AG20443 (cell line): ENCODE measurements at regions not wholly inside any gene's neighbourhood (a gene's known extent, or its start where the extent isn't known, plus 50 kb on each side); places are given as distances from the start of the nearest gene placed in this dataset.
"Not testable (repeated sequence)": the region's sequence is repeated elsewhere in the genome, so short reads cannot be mapped to it uniquely, and the experiment has no call there.

ENCODE experiments used
- DNase-seq: peaks from one replicate; pipeline ENCODE4 v3.0.0; 2012; ENCODE audit warnings: low spot score, mixed read lengths

DNA sequence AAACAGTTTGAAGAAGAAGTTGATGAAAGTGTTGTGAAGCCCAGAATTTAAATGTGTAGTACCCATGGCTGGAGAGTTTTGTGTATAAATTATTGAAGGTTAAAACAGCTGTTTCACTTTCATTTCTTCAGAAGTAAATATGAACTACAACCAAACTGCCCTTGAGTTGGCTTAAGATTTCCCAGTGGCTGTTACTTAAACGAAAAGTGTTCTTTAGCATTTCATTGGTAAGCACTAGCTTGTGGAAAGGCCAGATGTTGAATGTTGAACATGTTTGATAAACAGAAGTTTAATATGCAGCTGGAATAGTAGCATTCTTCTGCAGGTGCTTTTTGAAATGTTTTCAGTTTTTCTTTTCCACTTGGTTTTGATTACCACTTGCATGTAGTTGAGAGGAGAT, 83.2 kb upstream of the TNRC6B start:
- DNase-seq, result no peak

DNA sequence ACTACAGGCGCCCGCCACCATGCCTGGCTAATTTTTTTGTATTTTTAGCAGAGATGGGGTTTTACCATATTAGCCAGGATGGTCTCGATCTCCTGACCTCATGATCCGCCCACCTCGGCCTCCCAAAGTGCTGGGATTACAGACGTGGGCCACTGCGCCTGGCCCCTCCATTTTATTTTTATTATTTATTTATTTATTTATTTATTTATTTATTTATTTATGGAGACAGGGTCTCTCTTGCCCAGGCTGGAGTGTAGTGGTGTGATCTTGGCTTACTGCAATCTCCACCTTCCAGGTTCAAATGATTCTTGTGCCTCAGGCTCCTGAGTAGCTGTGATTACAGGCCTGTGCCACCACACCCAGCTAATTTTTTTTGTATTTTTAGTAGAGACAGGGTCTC, 77.8 kb upstream of the TNRC6B start:
- not testable (repeated sequence) for DNase-seq

DNA sequence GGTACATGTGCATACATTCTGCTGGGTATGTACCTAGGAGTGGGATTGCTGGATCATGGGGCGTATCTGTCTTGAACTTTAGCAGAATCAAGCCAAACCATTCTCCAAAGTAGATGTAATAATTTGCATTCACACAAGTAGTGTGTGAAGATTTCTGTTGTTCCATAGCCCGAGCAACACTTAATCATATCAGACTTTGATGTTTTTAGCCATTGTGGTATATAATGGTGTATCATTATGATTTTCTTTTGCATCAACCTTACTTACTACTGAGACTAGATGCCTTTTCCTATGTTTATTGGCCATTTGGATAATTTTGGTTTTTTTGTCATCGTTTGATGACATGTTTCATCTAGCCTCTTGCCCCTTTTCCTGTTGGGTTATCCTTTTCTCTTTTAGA, 72.0 kb upstream of the TNRC6B start:
- no peak for DNase-seq

DNA sequence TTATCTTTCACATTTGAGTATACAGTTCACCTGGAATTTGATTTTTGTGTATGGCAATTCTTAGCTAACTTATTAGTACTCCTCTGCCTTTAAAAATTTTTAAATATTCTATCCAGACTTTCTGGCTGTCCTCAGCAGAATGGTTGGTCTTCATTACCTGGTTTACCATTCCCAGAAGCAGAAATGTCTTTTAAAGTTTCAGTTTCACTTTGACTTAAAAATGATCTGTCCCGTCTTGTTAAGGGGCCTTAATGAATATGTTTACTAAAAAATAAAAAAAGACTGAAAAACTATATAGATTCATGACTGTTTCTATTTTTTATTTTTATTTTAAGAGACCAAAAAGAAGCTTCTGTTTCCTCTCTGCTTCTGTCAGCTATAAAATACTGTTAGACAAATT, 70.5 kb upstream of the TNRC6B start:
- no peak for DNase-seq

DNA sequence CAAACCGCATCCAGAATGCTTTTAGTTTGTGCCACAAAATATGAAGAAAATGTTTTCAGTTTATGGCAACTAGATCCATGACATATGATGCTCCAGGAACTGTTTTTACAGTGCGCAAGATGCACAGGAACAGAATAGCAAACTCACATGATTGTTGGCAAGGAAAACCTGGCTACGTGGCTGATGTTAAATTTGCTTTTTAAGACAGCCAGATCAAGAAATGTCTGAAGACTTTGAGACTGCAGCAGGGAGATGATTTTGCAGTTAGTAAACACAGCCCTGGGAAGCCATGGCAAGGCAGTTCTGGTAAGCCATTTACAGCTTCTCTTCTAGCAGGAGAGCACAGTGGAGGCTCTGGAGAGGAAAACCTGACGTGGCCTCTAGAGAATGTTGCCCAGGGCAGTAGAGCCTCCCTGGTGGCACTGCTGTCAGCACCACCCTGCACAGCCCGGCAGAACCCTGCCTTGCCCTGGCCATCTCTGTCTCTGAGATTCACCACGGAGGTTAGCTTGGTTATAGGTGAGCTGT, 69.8 kb upstream of the TNRC6B start:
- peak; percentile 83 for DNase-seq

DNA sequence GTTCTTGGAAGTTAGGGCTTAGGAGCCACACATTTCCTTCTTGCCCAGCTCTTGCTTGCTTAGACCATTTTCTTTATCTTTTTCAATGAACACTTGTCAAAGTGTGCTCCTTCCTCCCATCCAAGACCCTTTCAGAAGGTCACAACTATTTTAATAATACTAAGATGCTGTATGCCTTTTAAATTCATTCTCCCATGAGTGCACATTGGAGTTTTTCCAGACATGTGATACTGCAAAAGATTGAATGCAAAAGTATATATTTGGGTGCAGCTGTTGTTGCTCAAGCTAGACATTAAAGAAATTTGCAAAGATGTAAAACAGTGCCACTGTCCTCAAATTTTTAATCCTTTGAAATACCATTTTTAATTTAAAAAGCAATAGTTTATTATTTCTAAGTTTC, 69.3 kb upstream of the TNRC6B start:
- DNase-seq, result no peak

DNA sequence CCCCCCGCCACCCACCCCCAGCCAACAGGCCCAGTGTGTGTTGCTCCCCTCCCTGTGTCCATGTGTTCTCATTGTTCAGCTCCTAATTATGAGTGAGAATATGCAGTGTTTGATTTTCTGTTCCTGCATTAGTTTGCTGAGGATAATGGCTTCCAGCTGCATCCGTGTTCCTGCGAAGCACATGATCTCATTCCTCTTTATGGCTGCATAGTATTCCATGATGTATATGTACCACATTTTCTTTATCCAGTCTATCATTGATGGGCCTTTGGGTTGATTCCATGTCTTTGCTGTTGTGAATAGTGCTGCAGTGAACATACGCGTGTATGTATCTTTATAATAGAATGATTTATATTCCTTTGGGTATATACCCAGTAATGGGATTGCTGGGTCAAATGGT, 68.8 kb upstream of the TNRC6B start:
- DNase-seq, result not testable (repeated sequence)

DNA sequence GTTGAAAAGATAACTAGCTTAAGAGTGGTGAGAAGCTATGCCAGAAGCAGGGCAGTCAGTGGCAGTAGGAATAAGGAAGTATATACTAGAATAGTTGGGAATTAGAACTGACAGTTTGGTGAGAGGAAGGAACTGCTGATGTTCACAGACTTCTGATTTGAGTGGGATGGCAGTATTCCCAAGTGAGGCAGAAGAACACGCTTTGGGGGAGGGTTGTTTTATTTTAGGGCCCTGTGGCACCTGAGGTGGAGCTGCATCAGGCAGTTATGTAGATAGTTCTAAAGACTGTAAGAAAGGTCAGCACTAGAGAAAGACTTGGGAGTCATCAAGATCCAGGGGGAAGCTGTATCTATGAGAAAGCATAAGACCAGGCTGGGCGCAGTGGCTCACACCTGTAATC, 66.3 kb upstream of the TNRC6B start:
- DNase-seq, result no peak

DNA sequence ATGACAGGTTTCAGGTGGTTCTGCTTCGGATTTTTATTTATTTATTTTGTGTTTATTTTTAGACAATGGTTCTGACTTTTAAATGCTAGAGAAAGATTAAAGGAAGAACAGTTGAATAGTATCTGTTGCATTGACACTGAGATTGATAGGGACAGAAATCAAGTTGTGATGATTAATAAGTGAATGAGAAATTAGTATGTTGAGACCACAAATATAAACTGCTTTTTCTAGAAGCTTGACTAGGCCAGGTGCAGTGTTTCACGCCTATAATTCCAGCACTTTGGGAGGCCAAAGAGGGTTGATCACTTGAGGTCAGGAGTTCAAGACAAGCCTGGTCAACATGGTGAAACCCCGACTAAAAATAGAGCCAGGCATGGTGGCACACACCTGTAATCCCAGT, 65.1 kb upstream of the TNRC6B start:
- no peak for DNase-seq

DNA sequence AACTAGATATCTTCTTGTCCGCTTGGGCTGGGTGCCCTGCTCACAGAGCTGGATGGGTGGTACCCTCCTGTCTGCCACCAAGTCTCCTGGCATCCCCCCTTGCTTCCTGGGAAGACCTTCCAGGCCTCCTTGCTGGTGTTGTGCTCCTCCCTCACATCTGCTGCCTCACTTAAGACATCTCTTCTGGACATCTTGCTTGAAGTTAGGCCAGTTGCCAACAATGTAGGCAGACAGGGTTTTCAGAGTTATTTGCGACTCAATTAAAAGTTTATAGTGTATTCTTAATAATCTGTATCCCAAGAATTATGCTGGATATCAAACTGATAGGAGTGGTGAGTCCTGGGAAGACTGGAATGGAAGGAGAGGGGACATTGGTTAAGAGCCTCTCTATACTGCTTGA, 64.0 kb upstream of the TNRC6B start:
- no peak for DNase-seq

DNA sequence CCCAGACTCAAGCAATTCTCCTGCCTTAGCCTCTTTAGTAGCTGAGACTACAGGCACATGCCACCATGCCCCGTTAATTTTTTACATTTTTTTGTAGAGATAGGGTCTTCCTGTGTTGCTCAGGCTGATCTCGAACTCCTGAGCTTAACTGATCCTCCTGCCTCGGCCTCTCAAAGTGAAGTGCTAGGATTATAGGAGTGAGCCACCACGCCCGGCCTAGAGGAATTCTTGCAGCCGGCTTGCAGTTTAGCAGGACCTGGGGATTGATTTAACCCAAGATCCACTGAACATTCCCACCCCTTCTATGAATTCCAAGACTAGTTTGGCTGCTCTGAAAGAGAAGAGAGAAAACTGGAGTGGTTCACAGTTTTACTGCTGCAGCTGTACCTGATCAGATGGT, 63.3 kb upstream of the TNRC6B start:
- no peak for DNase-seq

DNA sequence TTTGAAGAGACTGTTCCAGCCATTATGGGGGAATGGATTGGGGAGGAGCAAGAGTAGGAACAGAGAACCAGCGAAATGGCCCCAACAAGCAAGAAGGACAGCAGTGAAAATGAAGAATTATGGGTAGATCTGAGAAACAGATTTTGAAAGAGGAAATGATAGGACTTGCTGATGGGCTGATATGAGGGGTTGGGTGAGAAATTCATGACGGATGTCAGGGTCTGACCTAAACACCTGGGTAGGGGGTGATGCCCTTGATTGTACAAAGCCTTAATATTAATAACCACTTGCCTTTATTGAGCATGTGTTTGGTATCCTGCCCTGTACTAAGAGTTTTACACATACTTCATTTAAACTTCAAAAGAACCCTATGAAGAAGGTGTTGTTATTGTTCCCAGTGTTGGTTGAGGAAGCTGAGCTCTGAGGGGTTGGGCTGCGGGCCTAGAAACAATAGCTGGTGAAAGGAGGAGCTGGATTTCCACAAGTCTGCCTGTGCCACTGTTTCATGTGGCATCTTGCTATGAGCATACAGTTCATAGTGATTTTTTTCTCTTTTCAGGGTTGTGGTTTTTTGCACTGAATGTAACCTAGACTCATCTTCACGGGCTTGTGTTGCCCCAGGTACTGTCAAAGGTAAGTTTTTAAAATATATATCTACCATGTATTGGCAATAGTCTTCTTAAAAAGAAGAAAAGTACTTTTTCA, 61.1 kb upstream of the TNRC6B start:
- no peak for DNase-seq

DNA sequence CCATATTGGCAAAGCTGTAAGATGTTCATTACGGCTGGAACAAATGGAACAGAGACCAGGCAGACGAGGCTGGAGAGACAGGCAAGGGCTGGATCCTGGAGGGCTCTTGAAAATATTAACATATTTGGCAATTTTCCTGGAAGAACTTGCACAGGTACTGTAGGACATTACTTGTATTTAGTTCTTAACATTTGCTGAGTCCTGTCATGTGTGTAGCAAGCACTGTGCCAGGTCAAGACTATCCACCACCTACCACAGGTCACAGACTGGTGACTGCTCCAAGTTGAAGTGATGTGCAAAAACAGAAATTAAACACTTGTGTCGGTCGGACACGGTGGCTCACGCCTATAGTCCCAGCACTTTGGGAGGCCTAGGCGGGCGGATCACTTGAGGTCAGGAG, 58.7 kb upstream of the TNRC6B start:
- no peak for DNase-seq

DNA sequence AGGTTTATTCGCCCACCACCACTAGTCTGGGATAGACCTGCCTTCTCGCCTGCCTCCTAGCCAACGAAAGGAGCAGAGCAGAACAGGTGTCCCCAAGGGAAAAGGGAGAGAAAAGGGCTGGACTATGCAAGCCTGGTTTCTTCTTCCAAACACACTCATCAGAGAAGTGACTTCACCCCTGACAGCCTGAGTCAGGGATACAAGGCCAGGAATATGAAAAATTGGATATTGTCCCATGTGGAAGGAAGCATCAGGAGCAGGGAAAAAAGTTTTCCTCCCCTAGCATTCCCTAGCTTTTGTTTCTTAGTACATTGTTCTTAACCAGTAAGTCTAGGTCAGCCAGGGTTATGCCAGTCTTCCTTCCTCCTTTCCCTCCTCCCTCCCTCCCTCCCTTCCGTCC, 56.9 kb upstream of the TNRC6B start:
- no peak for DNase-seq

DNA sequence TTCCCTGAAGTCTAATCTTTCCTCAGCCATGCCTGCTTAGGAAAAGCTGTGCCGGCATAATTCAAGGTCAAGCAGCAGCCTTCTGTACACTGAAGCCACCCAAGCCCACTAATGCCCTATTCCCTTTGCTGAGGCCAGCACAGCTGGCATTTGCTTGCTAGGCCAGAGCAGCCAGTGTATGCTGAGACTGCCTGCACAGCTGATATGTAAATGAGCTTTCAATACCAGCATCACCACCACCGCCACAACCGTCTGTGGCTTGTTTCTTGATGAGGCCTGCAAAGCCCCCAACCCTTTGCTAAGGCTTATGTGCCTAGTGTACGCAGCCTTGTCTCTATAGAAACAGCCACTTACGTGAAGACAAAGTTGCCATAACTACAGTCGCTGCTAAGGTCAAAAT, 56.3 kb upstream of the TNRC6B start:
- no peak for DNase-seq

DNA sequence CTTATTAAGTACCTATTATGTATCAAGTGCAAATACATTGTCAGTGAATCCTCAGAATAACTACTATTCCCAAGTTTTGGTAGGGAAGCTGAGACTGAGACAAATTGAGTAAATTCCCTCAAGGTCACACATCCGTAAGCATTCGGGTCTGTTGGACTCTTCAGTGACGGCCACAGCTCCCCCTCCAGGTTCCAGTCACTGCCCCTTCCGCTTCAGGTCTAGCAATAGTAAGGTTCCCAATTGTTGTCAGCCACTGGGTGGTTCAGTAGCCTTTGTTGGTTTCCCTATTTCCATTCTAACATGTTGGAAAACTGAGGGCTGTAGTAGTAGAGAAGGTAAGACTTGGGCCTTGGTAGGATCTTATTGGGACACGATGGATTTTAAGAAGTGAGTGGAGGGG, 54.9 kb upstream of the TNRC6B start:
- DNase-seq, result no peak

DNA sequence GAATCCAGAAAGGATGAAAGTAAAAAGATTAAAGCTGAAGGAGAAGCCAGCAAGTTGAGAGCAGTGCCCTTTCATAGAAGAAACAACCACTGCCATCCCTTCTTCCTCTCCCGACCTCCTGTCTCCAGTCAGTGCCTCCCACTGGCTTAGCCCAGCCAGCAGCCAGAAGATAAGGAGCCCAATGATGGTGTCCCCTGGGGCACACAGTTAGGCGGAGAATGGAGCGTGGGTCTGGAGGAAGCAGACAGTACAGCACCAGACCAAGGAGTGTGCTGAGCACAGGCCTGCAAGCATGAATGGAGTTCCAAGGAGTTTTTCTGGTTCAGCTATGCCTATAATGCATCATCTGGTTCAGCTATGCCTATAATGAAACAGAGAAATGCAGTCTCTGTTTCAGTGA, 54.3 kb upstream of the TNRC6B start:
- no peak for DNase-seq
